Muscle of leg (tissue), 3 donors: ENCODE measurements at regions not wholly inside any gene's neighbourhood (a gene's known extent, or its start where the extent isn't known, plus 50 kb on each side); places are given as distances from the start of the nearest gene placed in this dataset.
A peak's percentile ranks its signal among the peaks of the same experiment; 100 is the strongest.

Experiments used
- DNase-seq: peaks from one replicate; pipeline ENCODE4 v3.0.0; 2013
- H3K27ac ChIP-seq: one replicate; pipeline ENCODE4 v1.5.1; 2013; ENCODE audit warnings: mild to moderate bottlenecking, low read length, control low read depth
- H3K27me3 ChIP-seq: one replicate; pipeline ENCODE4 v1.6.1; 2013; ENCODE audit warnings: low read length; ENCODE audit not compliant: control insufficient read depth, insufficient read depth
- H3K36me3 ChIP-seq: one replicate; pipeline ENCODE4 v1.6.1; 2013; ENCODE audit warnings: low read length; ENCODE audit not compliant: control insufficient read depth, insufficient read depth
- H3K4me1 ChIP-seq: one replicate; pipeline ENCODE4 v1.6.1; 2013; ENCODE audit warnings: low read length; ENCODE audit not compliant: control insufficient read depth, insufficient read depth
- H3K4me3 ChIP-seq: one replicate; pipeline ENCODE4 v1.5.1; 2013; ENCODE audit warnings: low read length, control low read depth
- H3K9me3 ChIP-seq: replicated peaks from 2 replicates; pipeline ENCODE4 v1.6.1; 2013; ENCODE audit warnings: low read depth, low read length; ENCODE audit not compliant: control insufficient read depth
- WGBS: methylation state at CpG from one replicate; pipeline ENCODE4 v1.1.5; 2013; ENCODE audit warnings: missing lambda C conversion rate; ENCODE audit not compliant: insufficient coverage; 5-methylcytosine and 5-hydroxymethylcytosine counted together

DNA sequence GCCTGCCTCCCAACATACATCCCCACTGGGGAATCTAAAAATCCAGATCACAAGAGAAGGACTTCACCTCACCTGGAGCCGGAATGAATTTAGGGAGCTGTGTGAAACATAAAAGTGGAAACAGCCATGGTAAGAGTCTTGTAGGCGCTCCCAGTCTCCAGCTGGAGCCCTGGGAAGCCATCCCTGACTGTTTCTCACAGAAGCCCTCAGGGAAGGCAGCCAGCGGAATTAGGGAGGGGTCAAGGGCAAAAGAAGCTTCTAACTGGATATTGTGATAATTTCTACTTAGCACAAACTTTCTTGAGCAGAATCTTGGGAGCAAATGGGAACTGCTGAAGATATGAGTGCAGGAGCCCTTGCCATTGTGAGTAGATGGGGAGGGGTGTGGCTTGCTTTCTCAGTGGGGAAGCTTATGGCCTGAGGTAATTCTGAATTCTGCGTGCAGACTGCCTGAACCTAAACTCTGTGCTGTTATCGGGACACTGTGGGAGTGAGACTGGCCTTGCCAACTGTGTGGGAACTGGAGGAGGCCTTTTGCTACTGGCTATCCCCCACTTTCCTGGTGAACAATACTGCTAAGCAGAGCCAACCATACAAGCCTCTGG, 174.4 kb upstream of the SMC2 start:
- Histone ChIP-seq H3K27me3 (no peaks in the 10 kb centered on the region), H3K27ac (no peak overlapping the region), H3K9me3 (no peaks in the 10 kb centered on the region), H3K4me1 (no peaks in the 10 kb centered on the region), H3K36me3 (no peaks in the 10 kb centered on the region), H3K4me3 (no peak overlapping the region)
- no peak for DNase-seq
- no CpG with 5 or more reads among the region's 5 CpGs for WGBS

DNA sequence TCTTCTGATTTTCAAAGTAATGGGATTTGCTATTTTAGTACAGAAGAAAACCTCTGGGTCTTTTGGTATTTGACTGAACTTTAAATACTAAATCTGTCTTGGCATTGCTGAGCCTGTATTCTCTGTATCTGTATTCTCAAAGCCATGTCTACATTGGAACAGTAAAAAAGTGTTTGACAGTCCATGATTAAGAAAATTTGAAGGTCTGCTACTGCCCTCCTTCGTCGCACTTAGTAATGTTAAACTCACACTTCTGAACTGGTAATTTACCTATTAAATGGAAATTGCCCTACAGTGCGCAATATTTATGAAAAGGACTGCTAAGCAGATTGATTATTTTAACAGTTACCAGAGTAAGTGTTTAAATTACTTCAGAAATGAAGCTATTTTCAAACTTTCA, 165.7 kb upstream of the SMC2 start:
- peak; percentile 18 for DNase-seq
- H3K4me3 ChIP-seq: no peak overlapping the region
- WGBS: no CpG with 5 or more reads among the region's 3 CpGs
- H3K27ac ChIP-seq: no peak overlapping the region
- no peaks in the 10 kb centered on the region for H3K9me3 ChIP-seq
- H3K36me3 ChIP-seq: no peaks in the 10 kb centered on the region
- no peaks in the 10 kb centered on the region for H3K27me3 ChIP-seq
- no peaks in the 10 kb centered on the region for H3K4me1 ChIP-seq

DNA sequence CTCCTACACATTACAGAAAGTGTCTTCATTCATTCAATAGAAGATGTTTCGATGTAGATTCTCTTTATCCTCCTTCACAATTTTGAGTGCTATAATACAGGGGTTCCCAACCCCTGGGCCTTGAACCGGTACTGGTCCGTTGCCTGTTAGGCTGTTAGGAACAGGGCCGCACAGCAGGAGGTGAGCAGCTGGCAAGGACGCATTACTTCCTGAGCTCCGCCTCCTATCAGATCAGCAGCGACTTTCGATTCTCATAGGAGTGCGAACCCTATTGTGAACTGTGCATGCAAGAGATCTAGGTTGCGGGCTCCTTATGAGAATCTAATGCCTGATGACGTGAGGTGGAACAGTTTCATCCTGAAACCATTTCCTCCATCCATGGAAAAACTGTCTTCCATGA, 153.0 kb upstream of the SMC2 start:
- H3K27me3 ChIP-seq: no peaks in the 10 kb centered on the region
- H3K4me1 ChIP-seq: no peaks in the 10 kb centered on the region
- DNase-seq: no peak
- 75% methylated on average over 5 of the region's 11 CpGs for WGBS
- H3K36me3 ChIP-seq: no peaks in the 10 kb centered on the region
- no peak overlapping the region for H3K4me3 ChIP-seq
- no peak overlapping the region for H3K27ac ChIP-seq
- H3K9me3 ChIP-seq: no peaks in the 10 kb centered on the region

DNA sequence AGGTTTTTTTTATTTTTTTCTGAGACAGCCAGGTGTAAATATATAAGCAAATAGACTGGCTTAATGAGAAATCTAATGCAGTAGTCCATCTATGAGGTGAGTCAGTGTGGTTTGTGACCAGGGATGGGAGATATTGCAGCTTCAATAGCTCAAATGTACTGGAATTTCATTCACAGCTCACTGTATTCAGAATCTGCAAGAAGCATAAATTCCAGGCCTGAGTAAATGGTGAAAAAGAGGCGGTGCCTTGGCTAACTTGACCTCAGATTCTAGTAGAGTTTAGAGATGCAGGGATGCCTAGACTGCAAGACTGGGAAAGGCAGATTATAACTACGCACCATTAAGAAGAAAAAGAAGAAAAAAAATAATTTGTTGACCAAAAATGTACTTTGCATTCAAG, 151.9 kb upstream of the SMC2 start:
- WGBS: 80% methylated on average over 1 of the region's 2 CpGs
- no peaks in the 10 kb centered on the region for H3K9me3 ChIP-seq
- H3K4me1 ChIP-seq: no peaks in the 10 kb centered on the region
- H3K27me3 ChIP-seq: no peaks in the 10 kb centered on the region
- no peak overlapping the region for H3K4me3 ChIP-seq
- no peak overlapping the region for H3K27ac ChIP-seq
- no peak for DNase-seq
- H3K36me3 ChIP-seq: no peaks in the 10 kb centered on the region

DNA sequence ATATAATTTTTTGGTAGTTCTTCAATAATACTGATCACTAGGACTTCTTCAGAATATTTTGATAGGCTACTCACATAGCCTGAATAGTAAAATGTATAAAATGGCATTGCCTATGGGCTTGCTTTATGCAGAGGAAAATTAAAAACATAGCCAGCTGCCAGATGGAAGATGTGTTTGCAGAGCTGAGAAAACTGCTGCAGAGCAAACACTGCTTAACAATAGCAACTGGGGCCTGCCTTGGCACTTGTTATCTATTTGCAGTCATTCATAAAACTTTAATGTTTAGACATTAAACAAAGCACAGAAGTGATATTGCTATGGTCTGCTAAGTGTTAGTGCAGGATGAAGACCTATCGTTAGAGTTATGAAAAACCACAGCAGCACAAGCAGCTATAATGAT, 151.5 kb upstream of the SMC2 start:
- no CpG with 5 or more reads among the region's 1 CpG for WGBS
- Histone ChIP-seq H3K4me1 (no peaks in the 10 kb centered on the region), H3K36me3 (no peaks in the 10 kb centered on the region), H3K9me3 (no peaks in the 10 kb centered on the region), H3K4me3 (no peak overlapping the region), H3K27me3 (no peaks in the 10 kb centered on the region), H3K27ac (no peak overlapping the region)
- no peak for DNase-seq

DNA sequence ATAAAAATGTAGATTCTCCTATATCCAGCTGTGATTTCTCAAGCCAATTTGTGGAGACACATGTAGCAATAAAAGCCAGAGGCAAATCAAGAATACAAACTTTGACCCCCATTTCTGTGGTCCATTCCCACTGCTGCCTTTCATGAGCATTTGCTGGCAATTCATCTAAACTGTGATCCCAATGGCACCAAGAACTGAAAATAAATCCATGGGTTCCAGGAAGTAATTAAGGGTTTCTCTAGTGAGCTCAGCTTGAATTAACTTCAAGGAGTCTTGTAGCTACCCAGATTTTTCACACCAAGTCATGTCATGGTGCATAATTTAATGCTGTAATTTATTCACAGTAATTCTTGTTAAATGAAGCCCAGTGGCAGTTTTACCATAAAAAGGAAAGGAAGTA, 145.0 kb upstream of the SMC2 start:
- H3K36me3 ChIP-seq: no peaks in the 10 kb centered on the region
- no peak overlapping the region for H3K27ac ChIP-seq
- no peak overlapping the region for H3K4me3 ChIP-seq
- no peaks in the 10 kb centered on the region for H3K27me3 ChIP-seq
- H3K9me3 ChIP-seq: no peaks in the 10 kb centered on the region
- no peak for DNase-seq
- H3K4me1 ChIP-seq: no peaks in the 10 kb centered on the region

DNA sequence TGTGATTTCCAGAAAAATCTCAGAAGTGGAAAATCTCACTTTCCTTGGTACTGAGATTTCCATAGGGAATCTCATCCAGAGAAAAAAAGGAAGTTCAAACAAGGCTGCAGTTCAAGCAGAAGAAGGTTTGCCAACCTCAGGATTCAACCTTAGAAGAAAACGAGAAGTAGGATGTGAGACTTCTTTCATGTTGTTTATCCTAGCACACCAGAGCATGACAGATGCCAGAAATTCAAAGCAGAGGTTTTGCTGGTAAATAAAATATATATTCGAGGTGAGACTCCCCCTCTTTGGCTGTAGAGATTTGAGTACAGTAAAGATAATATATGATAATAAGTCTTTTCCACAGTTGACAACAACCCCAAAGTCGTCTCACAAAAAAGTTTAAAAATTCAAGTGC, 116.9 kb upstream of the SMC2 start:
- Histone ChIP-seq H3K4me1 (no peaks in the 10 kb centered on the region), H3K4me3 (no peak overlapping the region), H3K27ac (no peak overlapping the region), H3K9me3 (no peaks in the 10 kb centered on the region), H3K27me3 (no peaks in the 10 kb centered on the region), H3K36me3 (no peaks in the 10 kb centered on the region)
- WGBS: no CpG with 5 or more reads among the region's 3 CpGs
- no peak for DNase-seq

DNA sequence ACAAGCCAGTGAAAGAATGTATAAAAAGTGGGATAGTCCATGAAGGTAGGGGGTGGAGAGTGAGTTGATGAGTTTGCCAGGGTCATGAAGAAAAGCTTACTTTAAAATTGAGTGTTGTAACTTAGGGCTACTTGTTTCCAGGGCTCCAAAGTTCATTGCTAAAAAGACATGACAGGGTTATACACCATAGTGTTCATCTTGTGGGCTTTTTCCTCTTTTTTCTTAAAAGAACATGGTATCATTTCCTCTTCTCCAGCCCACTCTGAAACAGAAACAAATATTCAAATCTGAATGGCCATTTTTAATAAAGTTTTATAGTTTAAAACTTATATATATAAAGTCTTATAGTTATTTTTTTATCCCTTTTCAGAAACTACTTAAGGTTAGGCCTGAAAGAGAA, 115.7 kb upstream of the SMC2 start:
- no peak overlapping the region for H3K4me3 ChIP-seq
- no peak overlapping the region for H3K27ac ChIP-seq
- no peak for DNase-seq
- no peaks in the 10 kb centered on the region for H3K27me3 ChIP-seq
- H3K4me1 ChIP-seq: no peaks in the 10 kb centered on the region
- no peaks in the 10 kb centered on the region for H3K9me3 ChIP-seq
- no peaks in the 10 kb centered on the region for H3K36me3 ChIP-seq

DNA sequence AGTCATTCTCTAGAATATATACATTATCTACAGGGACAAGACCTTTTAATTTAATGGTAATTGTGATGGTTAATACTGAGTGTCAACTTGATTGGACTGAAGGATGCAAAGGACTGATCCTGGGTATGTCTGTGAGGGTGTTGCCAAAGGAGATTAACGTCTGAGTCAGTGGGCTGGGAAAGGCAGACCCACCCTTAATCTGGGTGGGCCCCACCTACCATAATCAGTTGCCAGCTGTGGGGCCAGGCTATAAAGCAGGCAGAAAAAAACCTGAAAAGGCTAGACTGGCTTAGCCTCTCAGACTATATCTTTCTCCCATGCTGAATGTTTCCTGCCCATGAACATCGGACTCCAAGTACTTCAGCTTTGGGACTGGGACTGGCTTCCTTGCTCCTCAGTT, 112.2 kb upstream of the SMC2 start:
- Histone ChIP-seq H3K4me1 (no peaks in the 10 kb centered on the region), H3K9me3 (no peaks in the 10 kb centered on the region), H3K36me3 (no peaks in the 10 kb centered on the region), H3K27me3 (no peaks in the 10 kb centered on the region), H3K27ac (no peak overlapping the region), H3K4me3 (no peak overlapping the region)
- WGBS: no CpG with 5 or more reads among the region's 2 CpGs
- DNase-seq: no peak

DNA sequence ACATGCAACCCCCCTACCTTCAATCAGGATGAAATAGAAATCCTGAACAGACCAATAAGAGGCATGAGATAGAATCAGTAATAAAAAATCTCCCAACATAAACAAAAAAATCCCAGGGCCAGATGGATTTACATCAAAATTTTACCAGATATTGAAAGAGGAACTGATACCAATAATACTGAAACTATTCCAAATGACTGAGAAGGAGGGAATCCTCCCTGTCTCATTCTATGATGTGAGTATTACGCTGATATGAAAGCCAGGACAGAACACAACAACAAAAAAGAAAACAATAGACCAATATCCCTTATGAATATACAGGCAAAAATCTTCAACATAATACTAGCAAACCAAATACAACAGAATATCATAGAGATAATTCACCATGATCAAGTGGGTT, 109.0 kb upstream of the SMC2 start:
- Histone ChIP-seq H3K4me1 (no peaks in the 10 kb centered on the region), H3K9me3 (no peaks in the 10 kb centered on the region), H3K36me3 (no peaks in the 10 kb centered on the region), H3K27ac (no peak overlapping the region), H3K27me3 (no peaks in the 10 kb centered on the region), H3K4me3 (no peak overlapping the region)
- WGBS: no CpG with 5 or more reads among the region's 1 CpG
- DNase-seq: no peak

DNA sequence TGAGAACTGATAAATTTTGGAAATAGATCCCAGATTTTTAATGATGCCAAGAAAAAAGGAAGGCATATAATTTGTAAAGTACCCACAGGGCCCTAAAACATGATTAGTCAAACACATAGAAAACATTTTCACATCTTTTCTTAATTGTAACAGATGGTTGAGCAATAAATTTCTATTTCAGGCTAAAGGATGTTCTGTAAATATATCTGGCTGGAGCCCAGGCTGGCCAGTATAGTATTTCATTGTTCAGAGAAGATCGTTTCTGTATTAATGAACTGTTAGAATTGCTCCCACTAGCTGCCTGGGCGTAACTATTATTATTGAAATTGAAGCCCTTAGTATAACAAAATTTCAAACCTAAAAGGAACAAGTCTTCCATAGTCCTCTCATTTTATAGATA, 105.3 kb upstream of the SMC2 start:
- no peak overlapping the region for H3K4me3 ChIP-seq
- no peaks in the 10 kb centered on the region for H3K27me3 ChIP-seq
- no peaks in the 10 kb centered on the region for H3K4me1 ChIP-seq
- H3K27ac ChIP-seq: no peak overlapping the region
- WGBS: no CpG with 5 or more reads among the region's 2 CpGs
- H3K36me3 ChIP-seq: no peaks in the 10 kb centered on the region
- no peaks in the 10 kb centered on the region for H3K9me3 ChIP-seq
- peak; percentile 52 for DNase-seq
